ENCODE measurements at regions not wholly inside any gene's neighbourhood (a gene's known extent, or its start where the extent isn't known, plus 50 kb on each side); places are given as distances from the start of the nearest gene placed in this dataset.

DNA sequence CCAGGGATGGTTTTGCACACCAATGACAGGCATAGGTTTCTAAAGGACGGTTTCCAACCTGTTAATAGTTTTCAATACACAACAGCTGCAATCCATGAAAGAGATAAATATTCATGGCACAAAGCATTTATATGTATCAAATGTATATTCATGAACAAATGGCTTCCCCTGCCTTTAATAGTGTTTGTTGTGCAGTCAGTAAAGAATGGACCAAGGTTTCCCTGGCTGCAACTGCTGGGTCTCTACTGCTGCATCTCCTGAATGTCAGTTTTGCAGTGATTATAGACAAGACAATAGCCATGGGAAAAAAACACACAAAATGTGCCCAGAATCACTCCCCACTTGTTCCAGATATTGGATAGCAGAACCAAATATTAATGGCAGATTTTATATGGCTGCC, 284.1 kb downstream of the BTG1 start:
- TF ChIP-seq POLR2AphosphoS5 (IDR thresholded peaks at IDR 0.05) (no peak), POLR2A (IDR thresholded peaks at IDR 0.05) (no peak)
- TF ChIP-seq, protein P1, sequence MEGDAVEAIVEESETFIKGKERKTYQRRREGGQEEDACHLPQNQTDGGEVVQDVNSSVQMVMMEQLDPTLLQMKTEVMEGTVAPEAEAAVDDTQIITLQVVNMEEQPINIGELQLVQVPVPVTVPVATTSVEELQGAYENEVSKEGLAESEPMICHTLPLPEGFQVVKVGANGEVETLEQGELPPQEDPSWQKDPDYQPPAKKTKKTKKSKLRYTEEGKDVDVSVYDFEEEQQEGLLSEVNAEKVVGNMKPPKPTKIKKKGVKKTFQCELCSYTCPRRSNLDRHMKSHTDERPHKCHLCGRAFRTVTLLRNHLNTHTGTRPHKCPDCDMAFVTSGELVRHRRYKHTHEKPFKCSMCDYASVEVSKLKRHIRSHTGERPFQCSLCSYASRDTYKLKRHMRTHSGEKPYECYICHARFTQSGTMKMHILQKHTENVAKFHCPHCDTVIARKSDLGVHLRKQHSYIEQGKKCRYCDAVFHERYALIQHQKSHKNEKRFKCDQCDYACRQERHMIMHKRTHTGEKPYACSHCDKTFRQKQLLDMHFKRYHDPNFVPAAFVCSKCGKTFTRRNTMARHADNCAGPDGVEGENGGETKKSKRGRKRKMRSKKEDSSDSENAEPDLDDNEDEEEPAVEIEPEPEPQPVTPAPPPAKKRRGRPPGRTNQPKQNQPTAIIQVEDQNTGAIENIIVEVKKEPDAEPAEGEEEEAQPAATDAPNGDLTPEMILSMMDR (IDR thresholded peaks at IDR 0.05) = no peak
